GM12878 (cell line): ENCODE measurements at regions not wholly inside any gene's neighbourhood (a gene's known extent, or its start where the extent isn't known, plus 50 kb on each side); places are given as distances from the start of the nearest gene placed in this dataset.

Experiments
- ATAC-seq: fragments of 200-7000 bp; cut with Tn5 transposase; 3 replicates; pipeline ENCODE4 v1.9.1; 2020; ENCODE audit warnings: mild to moderate bottlenecking, moderate library complexity
- BruUV-seq: library from RNA; stranded (reverse); fragments of 400-500 nt; replicated peaks from 2 replicates; lab custom pipeline; 2021; lab: Mats Ljungman, UMichigan
- CTCF ChIA-PET: fragments of 300-600 bp; sonication (Branson Sonifier 250); formaldehyde crosslinking; extraction: SDS; loops from one replicate; lab custom pipeline; 2021; ENCODE audit warnings: inconsistent platforms; lab: Yijun Ruan, JAX
- POLR2A ChIA-PET: fragments of 350-600 bp; formaldehyde crosslinking; extraction: SDS; loops from one replicate; lab custom pipeline; 2021; ENCODE audit warnings: inconsistent platforms; lab: Charles Lee
- RAD21 ChIA-PET: fragments of 300-600 bp; sonication (Branson Sonifier 250); formaldehyde crosslinking; loops from one replicate; lab custom pipeline; 2023; ENCODE audit warnings: antibody characterized with exemption; ENCODE audit not compliant: unreplicated experiment; lab: Charles Lee
- SMC1A ChIA-PET: fragments of 300-600 bp; sonication (Branson Sonifier 250); formaldehyde crosslinking; loops from one replicate; lab custom pipeline; 2023; ENCODE audit not compliant: unreplicated experiment, uncharacterized antibody; lab: Charles Lee
- DNase-seq: peaks from one replicate; pipeline ENCODE4 v3.0.0-alpha.2; 2011; ENCODE audit warnings: low read depth, low spot score
- FAIRE-seq: peaks from 3 replicates; lab custom pipeline; 2011; peaks lifted over from hg19 to GRCh38; lab: Jason Lieb, UNC
- H2AFZ ChIP-seq: 2 replicates; pipeline ENCODE4 v1.6.0; 2011; ENCODE audit warnings: low read depth, low read length, control low read depth; ENCODE audit not compliant: control insufficient read depth
- H3K27ac ChIP-seq: 2 replicates; pipeline ENCODE4 v1.5.1; 2011; ENCODE audit warnings: control low read depth; ENCODE audit not compliant: control insufficient read depth, insufficient read depth
- H3K27me3 ChIP-seq, 2 experiments: replicated peaks in 1 of 2; 2 replicates each; pipeline versions ENCODE4 v1.6.0 to v1.6.1; 2011; ENCODE audit warnings: low read length in 1 of 2; ENCODE audit not compliant: control insufficient read depth in 2 of 2, insufficient read depth in 2 of 2
- H3K36me3 ChIP-seq, 2 experiments: 2 replicates each; pipeline ENCODE4 v1.5.1; 2011; ENCODE audit warnings: low read length in 1 of 2; ENCODE audit not compliant: control insufficient read depth in 2 of 2, insufficient read depth in 2 of 2
- H3K4me1 ChIP-seq: 2 replicates; pipeline ENCODE4 v1.6.1; 2011; ENCODE audit warnings: mild to moderate bottlenecking, low read length, moderate library complexity, mixed read lengths; ENCODE audit not compliant: control insufficient read depth, insufficient read depth
- H3K4me2 ChIP-seq: 2 replicates; pipeline ENCODE4 v1.6.0; 2011; ENCODE audit warnings: control low read depth; ENCODE audit not compliant: control insufficient read depth, insufficient read depth
- H3K4me3 ChIP-seq: fragments of 200-600 bp; sonication (generic); 2 replicates; pipeline ENCODE4 v1.5.1; 2016
- H3K79me2 ChIP-seq: 2 replicates; pipeline ENCODE4 v1.6.0; 2011; ENCODE audit warnings: low read length; ENCODE audit not compliant: control insufficient read depth, insufficient read depth
- H3K9ac ChIP-seq: 2 replicates; pipeline ENCODE4 v1.8.0; 2011; ENCODE audit warnings: low read length, control low read depth, mixed read lengths; ENCODE audit not compliant: control insufficient read depth, insufficient read depth
- H3K9me3 ChIP-seq: replicated peaks from 3 replicates; pipeline ENCODE4 v1.5.1; 2011; ENCODE audit warnings: mild to moderate bottlenecking, low read length; ENCODE audit not compliant: control insufficient read depth, insufficient read depth
- H4K20me1 ChIP-seq: 2 replicates; pipeline ENCODE4 v1.6.0; 2011; ENCODE audit not compliant: control insufficient read depth, insufficient read depth
- FOXK2 ChIP-seq: fragments of 450-650 bp; IDR thresholded peaks from 2 replicates; pipeline ENCODE4 v1.6.1; 2017; ENCODE audit warnings: mild to moderate bottlenecking, moderate library complexity
- IKZF2 ChIP-seq, 2 experiments: fragments of 450-650 bp; IDR thresholded peaks; 2 replicates each; pipeline ENCODE4 v1.6.1; 2017; ENCODE audit warnings: mild to moderate bottlenecking in 2 of 2, moderate library complexity in 2 of 2
- KAT2A ChIP-seq: conservative IDR thresholded peaks from 2 replicates; pipeline ENCODE4 v1.6.1; 2011; ENCODE audit warnings: low read depth, low read length; ENCODE audit not compliant: control insufficient read depth
- MYB ChIP-seq: fragments of 150-350 bp; IDR thresholded peaks from 2 replicates; pipeline ENCODE4 v1.6.1; 2014; ENCODE audit warnings: mild to moderate bottlenecking, low read depth, low read length, borderline replicate concordance
- NBN ChIP-seq: fragments of 450-650 bp; IDR thresholded peaks from 2 replicates; pipeline ENCODE4 v1.6.1; 2016
- NFXL1 ChIP-seq: fragments of 450-650 bp; IDR thresholded peaks from 2 replicates; pipeline ENCODE4 v1.6.1; 2017; ENCODE audit warnings: antibody characterized with exemption, mild to moderate bottlenecking, borderline replicate concordance
- NFYA ChIP-seq: IDR thresholded peaks from 2 replicates; pipeline ENCODE4 v1.6.1; 2011; ENCODE audit warnings: low read depth, mild to moderate bottlenecking, low read length, improper control_type of control experiment, borderline replicate concordance
- NFYB ChIP-seq: IDR thresholded peaks from 2 replicates; pipeline ENCODE4 v1.6.1; 2011; ENCODE audit warnings: low read depth, mild to moderate bottlenecking, low read length, improper control_type of control experiment, moderate library complexity; ENCODE audit not compliant: insufficient read depth
- POLR2A ChIP-seq: IDR thresholded peaks from 2 replicates; pipeline ENCODE4 v1.6.1; 2011; ENCODE audit warnings: low read depth, mild to moderate bottlenecking, low read length
- POLR2AphosphoS5 ChIP-seq: IDR thresholded peaks from 2 replicates; pipeline ENCODE4 v1.6.1; 2011; ENCODE audit warnings: mild to moderate bottlenecking, low read length, inconsistent platforms
- SMC3 ChIP-seq: IDR thresholded peaks from 2 replicates; pipeline ENCODE4 v1.6.1; 2011; ENCODE audit warnings: low read length, improper control_type of control experiment, borderline replicate concordance
- TCF3 ChIP-seq: IDR thresholded peaks from 2 replicates; pipeline ENCODE4 v1.6.1; 2012; ENCODE audit warnings: low read depth, mild to moderate bottlenecking, low read length, borderline replicate concordance; ENCODE audit not compliant: insufficient read depth
- WGBS: methylation state at CpG from one replicate; pipeline ENCODE4 v1.1.6; 2016; ENCODE audit warnings: low lambda C conversion rate; ENCODE audit not compliant: insufficient replicate concordance, insufficient coverage; ENCODE audit errors: missing lambda C conversion rate; 5-methylcytosine and 5-hydroxymethylcytosine counted together
- in situ Hi-C: fragments of 300-500 bp; cut with MboI; formaldehyde crosslinking; loops from 9 replicates; pipeline ENCODE4 v1.14.3; 2018; ENCODE audit warnings: mixed read lengths
- intact Hi-C: fragments of 100-400 bp; cut with micrococcal nuclease; formaldehyde crosslinking; loops from one replicate; pipeline ENCODE4 v1.14.2; 2022; ENCODE audit not compliant: unreplicated experiment
- TF ChIP-seq, protein P1 (sequence below): IDR thresholded peaks from 2 replicates; pipeline ENCODE4 v1.6.1; 2012; ENCODE audit warnings: low read length, inconsistent platforms
- TF ChIP-seq, protein P2 (sequence below): fragments of 450-650 bp; IDR thresholded peaks from 2 replicates; pipeline ENCODE4 v1.6.1; 2017; ENCODE audit warnings: low read depth, mild to moderate bottlenecking, moderate library complexity
- TF ChIP-seq, protein P3 (sequence below): IDR thresholded peaks from 2 replicates; pipeline ENCODE4 v1.6.1; 2011; ENCODE audit warnings: low read depth, mild to moderate bottlenecking, low read length, moderate library complexity, borderline replicate concordance; ENCODE audit errors: extremely low read depth
- TF ChIP-seq, protein P4 (sequence below): IDR thresholded peaks from 2 replicates; pipeline ENCODE4 v1.6.1; 2011; ENCODE audit warnings: low read depth, low read length, improper control_type of control experiment, borderline replicate concordance

DNA sequence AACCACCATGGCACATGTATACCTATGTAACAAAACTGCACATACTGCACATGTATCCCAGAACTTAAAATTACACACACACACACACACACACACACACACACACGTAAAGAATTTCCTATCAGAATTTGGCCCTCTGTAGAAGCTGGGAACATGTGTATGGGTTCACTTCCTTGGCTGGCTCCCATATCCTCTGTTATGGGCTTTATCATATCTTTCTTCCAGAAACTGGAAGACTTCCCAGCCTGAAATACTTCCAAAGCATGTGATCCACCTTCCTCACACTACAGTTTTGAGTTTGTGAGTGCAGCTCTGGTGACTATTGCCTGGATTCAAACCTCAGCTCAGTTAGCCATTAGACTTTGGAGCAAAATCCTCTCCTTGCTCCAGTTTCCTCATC, 78.6 kb upstream of the GDNF start:
- H3K4me3 ChIP-seq: no peak overlapping the region
- no peaks in the 10 kb centered on the region for H3K36me3 ChIP-seq
- DNase-seq: no peak
- no TSS peak for BruUV-seq
- no peak overlapping the region for H3K4me2 ChIP-seq
- WGBS: 50% methylated on average over 1 of the region's 1 CpG
- H3K9me3 ChIP-seq: no peaks in the 10 kb centered on the region
- RAD21 ChIA-PET: no interaction called here
- no peaks in the 10 kb centered on the region for H3K4me1 ChIP-seq
- H3K79me2 ChIP-seq: no peaks in the 10 kb centered on the region
- CTCF ChIA-PET: no interaction called here
- no peak overlapping the region for H3K27ac ChIP-seq
- no peak for FAIRE-seq
- H3K27me3 ChIP-seq: peaks cover 0 to 2% of the 10 kb centered on the region in 2 experiments; a peak in 2 of 4 replicates
- SMC1A ChIA-PET: interaction anchor here (1.0 to 1.6 kb wide), 2 partner anchors 9 to 20 kb away, joined by 3 to 5 read pairs; no protein-coding TSS in a partner anchor
- intact Hi-C loops: no loop called here
- no peaks in the 10 kb centered on the region for H4K20me1 ChIP-seq
- no peak overlapping the region for H2AFZ ChIP-seq
- TF ChIP-seq SMC3 (no peak), NBN (no peak)
- TF ChIP-seq, protein P1, sequence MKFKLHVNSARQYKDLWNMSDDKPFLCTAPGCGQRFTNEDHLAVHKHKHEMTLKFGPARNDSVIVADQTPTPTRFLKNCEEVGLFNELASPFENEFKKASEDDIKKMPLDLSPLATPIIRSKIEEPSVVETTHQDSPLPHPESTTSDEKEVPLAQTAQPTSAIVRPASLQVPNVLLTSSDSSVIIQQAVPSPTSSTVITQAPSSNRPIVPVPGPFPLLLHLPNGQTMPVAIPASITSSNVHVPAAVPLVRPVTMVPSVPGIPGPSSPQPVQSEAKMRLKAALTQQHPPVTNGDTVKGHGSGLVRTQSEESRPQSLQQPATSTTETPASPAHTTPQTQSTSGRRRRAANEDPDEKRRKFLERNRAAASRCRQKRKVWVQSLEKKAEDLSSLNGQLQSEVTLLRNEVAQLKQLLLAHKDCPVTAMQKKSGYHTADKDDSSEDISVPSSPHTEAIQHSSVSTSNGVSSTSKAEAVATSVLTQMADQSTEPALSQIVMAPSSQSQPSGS: no peak
- no peak for ATAC-seq
- H3K9ac ChIP-seq: no peak overlapping the region
- POLR2A ChIA-PET: no interaction called here
- in situ Hi-C loops: no loop called here

DNA sequence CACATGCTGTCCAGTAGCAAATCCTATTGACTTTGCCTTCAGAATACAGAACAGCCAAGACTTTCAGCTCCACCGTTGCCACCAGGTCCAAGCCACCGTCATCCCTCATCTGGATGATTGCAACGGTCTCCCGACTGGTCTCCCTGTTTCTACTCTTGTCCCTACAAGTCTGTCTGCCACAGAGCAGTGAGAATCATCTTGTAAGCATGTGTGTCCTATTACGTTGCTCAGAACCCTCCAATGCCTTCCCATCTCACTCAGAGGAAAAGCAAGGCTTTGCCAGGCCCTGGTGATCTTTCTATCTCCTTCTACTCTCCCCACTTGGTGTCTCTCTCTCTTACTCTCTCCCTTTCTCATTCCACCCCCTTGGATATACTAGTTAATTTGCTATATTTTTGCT, 76.7 kb upstream of the GDNF start:
- Histone ChIP-seq H2AFZ (no peak overlapping the region), H3K9me3 (no peaks in the 10 kb centered on the region), H3K27me3 (peaks cover 0 to 2% of the 10 kb centered on the region in 2 experiments; a peak in 1 of 4 replicates), H3K27ac (no peak overlapping the region), H3K4me2 (no peak overlapping the region), H3K36me3 (no peaks in the 10 kb centered on the region), H3K79me2 (no peaks in the 10 kb centered on the region), H3K9ac (no peak overlapping the region), H3K4me3 (no peak overlapping the region), H4K20me1 (no peaks in the 10 kb centered on the region), H3K4me1 (no peaks in the 10 kb centered on the region)
- RAD21 ChIA-PET: no interaction called here
- WGBS: 49% methylated on average over 5 of the region's 5 CpGs
- SMC1A ChIA-PET: no interaction called here
- intact Hi-C loops: no loop called here
- DNase-seq: no peak
- CTCF ChIA-PET: no interaction called here
- BruUV-seq: no TSS peak
- in situ Hi-C loops: no loop called here
- POLR2A ChIA-PET: no interaction called here
- ATAC-seq: no peak
- no peak for FAIRE-seq
- no peak for TF ChIP-seq IKZF2 (IDR thresholded peaks at IDR 0.05)
- TF ChIP-seq, protein P2, sequence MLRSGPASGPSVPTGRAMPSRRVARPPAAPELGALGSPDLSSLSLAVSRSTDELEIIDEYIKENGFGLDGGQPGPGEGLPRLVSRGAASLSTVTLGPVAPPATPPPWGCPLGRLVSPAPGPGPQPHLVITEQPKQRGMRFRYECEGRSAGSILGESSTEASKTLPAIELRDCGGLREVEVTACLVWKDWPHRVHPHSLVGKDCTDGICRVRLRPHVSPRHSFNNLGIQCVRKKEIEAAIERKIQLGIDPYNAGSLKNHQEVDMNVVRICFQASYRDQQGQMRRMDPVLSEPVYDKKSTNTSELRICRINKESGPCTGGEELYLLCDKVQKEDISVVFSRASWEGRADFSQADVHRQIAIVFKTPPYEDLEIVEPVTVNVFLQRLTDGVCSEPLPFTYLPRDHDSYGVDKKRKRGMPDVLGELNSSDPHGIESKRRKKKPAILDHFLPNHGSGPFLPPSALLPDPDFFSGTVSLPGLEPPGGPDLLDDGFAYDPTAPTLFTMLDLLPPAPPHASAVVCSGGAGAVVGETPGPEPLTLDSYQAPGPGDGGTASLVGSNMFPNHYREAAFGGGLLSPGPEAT: no peak
- TF ChIP-seq POLR2A: no peak
- TF ChIP-seq NFYB: no peak
- no peak for TF ChIP-seq TCF3
- no peak for TF ChIP-seq NFXL1
- no peak for TF ChIP-seq MYB
- TF ChIP-seq POLR2AphosphoS5: no peak
- TF ChIP-seq FOXK2: no peak
- TF ChIP-seq KAT2A: no peak
- TF ChIP-seq, protein P3, sequence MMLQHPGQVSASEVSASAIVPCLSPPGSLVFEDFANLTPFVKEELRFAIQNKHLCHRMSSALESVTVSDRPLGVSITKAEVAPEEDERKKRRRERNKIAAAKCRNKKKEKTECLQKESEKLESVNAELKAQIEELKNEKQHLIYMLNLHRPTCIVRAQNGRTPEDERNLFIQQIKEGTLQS: no peak
- no peak for TF ChIP-seq NFYA
- TF ChIP-seq, protein P4, sequence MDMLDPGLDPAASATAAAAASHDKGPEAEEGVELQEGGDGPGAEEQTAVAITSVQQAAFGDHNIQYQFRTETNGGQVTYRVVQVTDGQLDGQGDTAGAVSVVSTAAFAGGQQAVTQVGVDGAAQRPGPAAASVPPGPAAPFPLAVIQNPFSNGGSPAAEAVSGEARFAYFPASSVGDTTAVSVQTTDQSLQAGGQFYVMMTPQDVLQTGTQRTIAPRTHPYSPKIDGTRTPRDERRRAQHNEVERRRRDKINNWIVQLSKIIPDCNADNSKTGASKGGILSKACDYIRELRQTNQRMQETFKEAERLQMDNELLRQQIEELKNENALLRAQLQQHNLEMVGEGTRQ: no peak
